B cell (primary cell): ENCODE measurements at regions not wholly inside any gene's neighbourhood (a gene's known extent, or its start where the extent isn't known, plus 50 kb on each side); places are given as distances from the start of the nearest gene placed in this dataset.

ENCODE experiments used
- ATAC-seq: fragments of 200-7000 bp; cut with Tn5 transposase; one replicate; pipeline ENCODE4 v1.10.0; 2021; ENCODE audit warnings: low read depth, mild to moderate bottlenecking, moderate number of reproducible peaks, moderate library complexity
- CTCF ChIA-PET: fragments of 350-600 bp; sonication (Branson Sonifier 250); formaldehyde crosslinking; loops from one replicate; lab custom pipeline; 2021; ENCODE audit warnings: antibody characterized with exemption, inconsistent platforms; lab: Charles Lee
- POLR2A ChIA-PET: fragments of 350-600 bp; sonication (Branson Sonifier 250); formaldehyde crosslinking; loops from one replicate; lab custom pipeline; 2021; ENCODE audit warnings: antibody characterized with exemption; lab: Charles Lee
- DNase-seq: peaks from one replicate; pipeline ENCODE4 v3.0.0; 2013
- H2AFZ ChIP-seq: 2 replicates; pipeline ENCODE4 v1.6.1; 2012; ENCODE audit warnings: mild to moderate bottlenecking, low read depth, low read length; ENCODE audit not compliant: insufficient read depth, poor library complexity, severe bottlenecking
- H3K27ac ChIP-seq, 2 donors: 1 replicate in 1 of 2; 2 replicates in 1 of 2; pipeline ENCODE4 v1.5.1; 2012 to 2013; ENCODE audit warnings: low read length in 2 of 2, mild to moderate bottlenecking in 2 of 2, moderate library complexity in 1 of 2
- H3K27me3 ChIP-seq, 4 experiments: fragments of 200-600 bp in 1 of 4; sonication (generic) in 1 of 4; replicated peaks in 1 of 4; 1 replicate in 2 of 4; 2 replicates in 2 of 4; pipeline versions ENCODE4 v1.6.1 to v1.7.0; 2013 to 2016; ENCODE audit warnings: low read length in 3 of 4, mild to moderate bottlenecking in 2 of 4, mixed read lengths in 1 of 4, moderate library complexity in 1 of 4; ENCODE audit not compliant: insufficient read depth in 4 of 4, control insufficient read depth in 3 of 4; ENCODE audit errors: control extremely low read depth in 1 of 4
- H3K36me3 ChIP-seq, 2 experiments: replicated peaks in 1 of 2; 1 replicate in 1 of 2; 2 replicates in 1 of 2; pipeline versions ENCODE4 v1.6.1 to v1.7.1; 2013; ENCODE audit warnings: low read length in 1 of 2; ENCODE audit not compliant: insufficient read depth in 2 of 2, control insufficient read depth in 1 of 2; ENCODE audit errors: control extremely low read depth in 1 of 2, extremely low read depth in 1 of 2
- H3K4me1 ChIP-seq, 2 donors: fragments of 200-600 bp in 1 of 2; sonication (generic) in 1 of 2; 1 replicate in 1 of 2; 2 replicates in 1 of 2; pipeline versions ENCODE4 v1.5.1 to v1.6.1; 2013 to 2017; ENCODE audit warnings: low read length in 2 of 2; ENCODE audit not compliant: control insufficient read depth in 2 of 2, insufficient read depth in 2 of 2
- H3K4me2 ChIP-seq: replicated peaks from 2 replicates; pipeline ENCODE3; 2012; ENCODE audit warnings: mild to moderate bottlenecking, low read depth, low read length; ENCODE audit not compliant: poor library complexity, severe bottlenecking
- H3K4me3 ChIP-seq, 5 experiments: fragments of 200-600 bp in 1 of 5; sonication (generic) in 1 of 5; 1 replicate in 3 of 5; 2 replicates in 2 of 5; pipeline versions ENCODE4 v1.5.1 to v1.7.0; 2011 to 2016; ENCODE audit warnings: low read length in 4 of 5, mild to moderate bottlenecking in 4 of 5, low read depth in 2 of 5, control low read depth in 1 of 5, moderate library complexity in 1 of 5; ENCODE audit not compliant: insufficient read depth in 1 of 5; ENCODE audit errors: control extremely low read depth in 1 of 5, extremely low read depth in 1 of 5
- H3K79me2 ChIP-seq: fragments of 200-600 bp; sonication (generic); one replicate; pipeline ENCODE4 v1.6.0; 2016; ENCODE audit warnings: low read length; ENCODE audit not compliant: control insufficient read depth, insufficient read depth
- H3K9ac ChIP-seq: fragments of 200-600 bp; sonication (generic); 2 replicates; pipeline ENCODE4 v1.6.1; 2017; ENCODE audit warnings: mild to moderate bottlenecking, low read length, moderate library complexity
- H3K9me3 ChIP-seq, 3 donors: one replicate each; pipeline versions ENCODE4 v1.6.1 to v1.7.1; 2013; ENCODE audit warnings: low read length in 2 of 3; ENCODE audit not compliant: control insufficient read depth in 2 of 3, insufficient read depth in 1 of 3; ENCODE audit errors: control extremely low read depth in 1 of 3
- H4K20me1 ChIP-seq: 2 replicates; pipeline ENCODE4 v1.6.0; 2012; ENCODE audit warnings: mild to moderate bottlenecking, low read length; ENCODE audit not compliant: insufficient read depth, control insufficient read depth, poor library complexity, severe bottlenecking
- H3K27ac Mint-ChIP-seq: one replicate; pipeline ENCODE4 v1.8.0; 2021; ENCODE audit warnings: mixed read lengths
- H3K27me3 Mint-ChIP-seq: one replicate; pipeline ENCODE4 v1.8.0; 2021; ENCODE audit warnings: mixed read lengths
- H3K4me1 Mint-ChIP-seq: one replicate; pipeline ENCODE4 v1.8.0; 2021; ENCODE audit warnings: mixed read lengths
- H3K4me3 Mint-ChIP-seq: one replicate; pipeline ENCODE4 v1.8.0; 2021; ENCODE audit warnings: mixed read lengths
- H3K9me3 Mint-ChIP-seq: one replicate; pipeline ENCODE4 v1.8.0; 2022; ENCODE audit warnings: mixed read lengths; ENCODE audit not compliant: insufficient read depth
- CTCF ChIP-seq: fragments of 200-600 bp; IDR thresholded peaks from one replicate; pipeline ENCODE4 v1.8.0; 2022; ENCODE audit warnings: antibody characterized with exemption, mild to moderate bottlenecking
- EZH2 ChIP-seq: IDR thresholded peaks from 2 replicates; pipeline ENCODE4 v1.6.1; 2012; ENCODE audit warnings: borderline replicate concordance, low read depth, mild to moderate bottlenecking, moderate library complexity, low read length; ENCODE audit not compliant: insufficient read depth, poor library complexity, severe bottlenecking
- WGBS: methylation state at CpG from one replicate; pipeline ENCODE4 v1.1.5; 2013; ENCODE audit warnings: missing lambda C conversion rate; ENCODE audit not compliant: insufficient coverage; 5-methylcytosine and 5-hydroxymethylcytosine counted together
- intact Hi-C: fragments of 100-400 bp; cut with micrococcal nuclease; formaldehyde crosslinking; loops from one replicate; pipeline ENCODE4 v1.10.0; 2022

- Histone ChIP-seq H4K20me1 (no peaks in the 10 kb centered on the region), H3K79me2 (no peaks in the 10 kb centered on the region), H3K4me3 (no peak overlapping the region), H3K9ac (no peak overlapping the region), H3K27ac (no peak overlapping the region), H2AFZ (no peak overlapping the region), H3K36me3 (no peaks in the 10 kb centered on the region), H3K4me1 (no peaks in the 10 kb centered on the region), H3K9me3 (peaks cover 0 to 7% (median 0%) of the 10 kb centered on the region in 3 donors), H3K27me3 (no peaks in the 10 kb centered on the region), H3K4me2 (no peak overlapping the region)
- ATAC-seq (no peak), DNase-seq (no peak)
- H3K9me3 Mint-ChIP-seq, result peaks cover 4% of the 10 kb centered on the region
- intact Hi-C loops, result no loop called here
- no peak for TF ChIP-seq EZH2
- no peak for TF ChIP-seq CTCF
- H3K27ac Mint-ChIP-seq, result no peak overlapping the region
- no peak overlapping the region for H3K4me3 Mint-ChIP-seq
- peaks cover 14% of the 10 kb centered on the region for H3K27me3 Mint-ChIP-seq
- WGBS, result 60% methylated on average over 1 of the region's 2 CpGs
- CTCF ChIA-PET, result no interaction called here
- POLR2A ChIA-PET, result no interaction called here
- H3K4me1 Mint-ChIP-seq, result no peaks in the 10 kb centered on the region
Observed at GRCh38 chr12:67410667-67411067, 141.5 kb downstream of the CAND1 start.

GRCh38 chr12:67411562-67411961, 142.4 kb downstream of the CAND1 start:
- DNase-seq (no peak), ATAC-seq (no peak)
- H3K27ac ChIP-seq, result no peak overlapping the region
- Mint-ChIP-seq H3K27me3 (peaks cover 9% of the 10 kb centered on the region), H3K4me1 (no peaks in the 10 kb centered on the region), H3K4me3 (no peak overlapping the region), H3K27ac (no peak overlapping the region), H3K9me3 (no peaks in the 10 kb centered on the region)
- no peaks in the 10 kb centered on the region for H3K27me3 ChIP-seq
- intact Hi-C loops, result no loop called here
- H3K9ac ChIP-seq, result no peak overlapping the region
- H3K9me3 ChIP-seq, result peaks cover 0 to 7% (median 0%) of the 10 kb centered on the region in 3 donors
- no peak overlapping the region for H2AFZ ChIP-seq
- no peaks in the 10 kb centered on the region for H3K79me2 ChIP-seq
- CTCF ChIA-PET, result no interaction called here
- POLR2A ChIA-PET, result no interaction called here
- no peaks in the 10 kb centered on the region for H4K20me1 ChIP-seq
- H3K4me3 ChIP-seq, result no peak overlapping the region
- no peaks in the 10 kb centered on the region for H3K36me3 ChIP-seq
- no peak overlapping the region for H3K4me2 ChIP-seq
- TF ChIP-seq CTCF, result no peak
- no peak for TF ChIP-seq EZH2
- H3K4me1 ChIP-seq, result no peaks in the 10 kb centered on the region
- 100% methylated on average over 1 of the region's 2 CpGs for WGBS
